ENCODE measurements at regions not wholly inside any gene's neighbourhood (a gene's known extent, or its start where the extent isn't known, plus 50 kb on each side); places are given as distances from the start of the nearest gene placed in this dataset.

- no peak for DNase-seq (ENCODE audit: low read depth)
These were observed 1961.9 kb upstream of the ADGRL3 start for GRCh38 chr4:59238212-59238611.

DNA sequence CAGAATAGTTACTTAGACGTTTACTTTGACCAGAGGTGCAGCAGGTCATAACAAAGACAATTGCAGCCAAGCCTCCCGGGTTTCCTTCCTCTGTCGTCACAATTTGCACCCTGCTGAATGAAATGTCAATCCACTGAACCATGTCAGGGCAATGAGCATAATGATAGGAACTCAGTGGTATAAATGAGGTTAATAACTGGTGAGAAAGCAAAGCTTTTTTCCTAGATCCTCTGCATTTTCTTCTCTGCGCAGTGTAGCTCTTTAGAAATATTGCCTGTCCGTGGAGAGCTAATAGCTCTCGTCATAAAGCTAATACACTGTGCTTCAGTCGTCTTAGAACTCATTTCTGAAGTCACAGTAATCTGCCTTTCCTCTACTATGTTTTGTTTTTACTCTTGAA is 1960.1 kb upstream of the ADGRL3 start:
- DNase-seq (ENCODE audit: low read depth), result no peak

DNA sequence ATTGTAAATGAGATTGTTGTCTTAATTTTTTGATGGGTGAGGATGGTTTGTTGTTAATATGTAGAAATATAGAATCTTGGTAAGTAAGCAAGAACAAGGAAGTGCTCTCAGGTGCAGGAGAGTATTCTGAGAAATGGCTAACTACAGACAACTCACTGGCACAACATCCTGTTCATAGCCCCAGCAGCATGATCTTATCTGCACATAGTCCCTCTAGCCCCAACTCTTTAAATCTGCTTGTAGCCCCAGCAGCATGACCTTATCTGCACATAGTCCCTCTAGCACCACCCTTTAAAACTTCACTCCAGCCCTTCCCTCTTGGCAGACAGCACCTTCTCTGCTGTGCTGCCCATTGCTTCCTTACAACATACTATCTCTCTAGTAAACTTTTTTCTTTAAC is 1957.1 kb upstream of the ADGRL3 start:
- no peak for DNase-seq (ENCODE audit: low read depth)

GRCh38 chr4:59247032-59247431 is 1953.1 kb upstream of the ADGRL3 start:
- DNase-seq (ENCODE audit: low read depth), result no peak

- DNase-seq (ENCODE audit: low read depth), result no peak
These were observed 1951.8 kb upstream of the ADGRL3 start for GRCh38 chr4:59248313-59248712.

- no peak for DNase-seq (ENCODE audit: low read depth)
These were observed 1951.0 kb upstream of the ADGRL3 start for GRCh38 chr4:59249110-59249509.

DNA sequence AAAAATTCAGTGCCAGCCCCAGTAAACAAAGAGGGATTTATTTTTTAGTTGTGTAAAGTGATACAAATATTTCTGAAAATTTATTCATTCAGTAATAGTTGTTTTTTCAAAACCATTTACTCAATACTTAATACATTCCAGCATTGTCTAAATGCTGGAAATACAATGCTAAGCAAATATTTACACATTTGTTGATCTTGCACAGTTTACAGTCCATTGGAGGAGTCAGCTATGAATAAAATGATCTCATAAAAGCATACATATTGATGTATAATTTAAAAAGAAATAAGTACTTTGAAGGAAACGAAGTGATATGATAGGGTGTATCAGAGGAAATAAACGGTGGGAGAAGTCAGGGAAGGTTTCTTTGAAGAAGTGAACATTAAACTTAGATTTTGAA is 1942.1 kb upstream of the ADGRL3 start:
- DNase-seq (ENCODE audit: low read depth), result no peak

DNA sequence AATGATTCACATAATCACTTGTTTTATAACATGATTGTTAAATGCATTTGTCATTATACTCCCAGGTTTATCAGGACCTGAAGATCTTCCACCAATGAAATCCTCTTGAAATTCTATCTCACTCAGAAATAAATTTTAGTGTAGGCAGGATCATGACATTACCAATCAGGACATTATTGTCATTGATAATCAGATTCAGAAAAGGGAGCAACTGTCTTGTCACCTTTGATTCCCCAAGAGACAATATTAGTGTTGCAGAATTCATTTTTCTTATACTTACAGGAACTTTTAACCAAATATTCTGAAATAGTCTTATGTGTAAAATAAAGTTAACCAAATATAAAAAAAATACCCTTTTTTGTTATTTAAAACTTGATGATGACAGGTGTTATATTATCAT is 1892.5 kb upstream of the ADGRL3 start:
- DNase-seq (ENCODE audit: low read depth), result no peak

DNA sequence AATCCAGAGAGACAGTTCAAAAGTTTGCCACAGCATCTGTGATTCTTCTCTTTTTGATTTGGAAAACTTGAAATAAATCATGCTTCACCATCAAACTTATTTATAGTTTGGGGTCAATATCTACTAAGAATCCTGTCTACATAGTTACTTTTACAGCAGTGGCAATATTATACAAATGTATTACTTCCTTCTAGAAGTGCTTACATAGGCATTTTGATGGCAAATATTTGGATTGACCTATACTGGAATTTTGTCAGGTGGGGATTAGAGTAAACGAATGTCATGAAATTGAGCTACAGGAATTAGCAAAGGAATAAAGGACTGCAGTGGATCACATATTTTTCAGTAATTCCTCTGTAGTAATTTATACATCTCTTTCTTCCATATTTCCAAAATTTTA is 1885.5 kb upstream of the ADGRL3 start:
- no peak for DNase-seq (ENCODE audit: low read depth)

- DNase-seq (ENCODE audit: low read depth), result no peak
These were observed 1860.5 kb upstream of the ADGRL3 start for GRCh38 chr4:59339631-59340030.

DNA sequence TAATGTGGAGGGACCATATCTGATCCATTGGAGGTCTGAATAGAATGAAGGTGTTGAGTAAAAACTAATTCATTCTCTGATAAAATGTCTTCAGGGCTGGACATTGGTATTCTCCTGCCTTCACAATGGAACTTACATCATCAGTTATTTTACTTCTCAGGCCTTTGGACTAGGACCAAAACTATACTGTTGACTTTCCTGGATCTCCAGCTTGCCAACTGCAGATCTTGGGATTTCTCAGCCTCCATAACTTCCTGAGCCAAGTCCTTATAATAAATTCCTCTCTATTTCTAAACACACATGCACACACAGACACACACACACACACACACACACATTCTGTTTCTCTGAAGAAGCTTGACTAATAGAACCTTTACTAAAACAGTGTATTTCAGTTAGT is 1858.6 kb upstream of the ADGRL3 start:
- DNase-seq (ENCODE audit: low read depth), result no peak

GRCh38 chr4:59348949-59349348 is 1851.2 kb upstream of the ADGRL3 start:
- no peak for DNase-seq (ENCODE audit: low read depth)

- no peak for DNase-seq (ENCODE audit: low read depth)
These were observed 1830.9 kb upstream of the ADGRL3 start for GRCh38 chr4:59369229-59369628.

GRCh38 chr4:59374416-59374815 is 1825.7 kb upstream of the ADGRL3 start:
- no peak for DNase-seq (ENCODE audit: low read depth)

DNA sequence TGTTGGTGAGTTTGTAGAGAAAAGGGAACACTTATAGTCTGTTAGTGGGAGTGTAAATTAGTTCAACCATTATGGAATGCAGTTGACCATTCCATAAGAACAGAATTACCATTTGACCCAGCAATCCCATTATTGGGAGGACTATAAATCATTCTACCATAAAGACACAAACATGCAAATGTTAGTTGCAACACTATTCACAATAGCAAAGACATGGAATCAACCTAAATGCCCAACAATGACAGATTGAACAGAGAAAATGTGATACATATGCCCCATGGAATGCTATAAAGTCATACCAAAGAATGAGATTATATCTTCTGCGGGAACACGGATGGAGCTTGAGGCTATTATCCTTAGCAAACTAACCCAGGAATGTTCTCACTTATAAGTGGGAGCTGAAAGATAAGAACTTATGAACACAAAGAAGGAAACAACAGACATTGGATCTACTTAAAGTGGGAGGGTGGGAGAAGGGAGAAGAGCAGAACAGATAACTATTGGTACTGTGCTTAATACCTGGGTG is 1819.2 kb upstream of the ADGRL3 start:
- no peak for DNase-seq (ENCODE audit: low read depth)

DNA sequence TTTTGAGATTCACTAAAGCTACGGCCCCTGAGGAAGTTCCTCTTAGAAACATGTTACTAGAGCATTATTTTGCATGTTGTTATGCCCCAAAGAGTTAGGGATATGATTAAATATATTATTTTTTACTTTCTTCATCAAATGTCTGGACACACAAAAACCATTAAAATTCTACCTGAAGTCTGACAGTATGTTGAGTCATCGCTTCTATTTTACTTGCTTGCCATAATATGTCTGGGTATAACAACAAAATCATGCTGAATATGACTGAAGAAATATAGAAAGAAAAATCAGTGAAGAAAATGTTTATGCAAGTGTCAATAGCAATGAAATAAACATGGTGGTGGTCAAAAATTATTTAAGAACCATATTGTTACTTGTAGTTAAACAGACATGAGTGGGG is 1818.5 kb upstream of the ADGRL3 start:
- DNase-seq (ENCODE audit: low read depth), result no peak

GRCh38 chr4:59387759-59388758 is 1812.1 kb upstream of the ADGRL3 start:
- no peak for DNase-seq (ENCODE audit: low read depth)

GRCh38 chr4:59393780-59394179 is 1806.3 kb upstream of the ADGRL3 start:
- DNase-seq (ENCODE audit: low read depth), result no peak

GRCh38 chr4:59400334-59400733 is 1799.8 kb upstream of the ADGRL3 start:
- DNase-seq (ENCODE audit: low read depth), result no peak

DNA sequence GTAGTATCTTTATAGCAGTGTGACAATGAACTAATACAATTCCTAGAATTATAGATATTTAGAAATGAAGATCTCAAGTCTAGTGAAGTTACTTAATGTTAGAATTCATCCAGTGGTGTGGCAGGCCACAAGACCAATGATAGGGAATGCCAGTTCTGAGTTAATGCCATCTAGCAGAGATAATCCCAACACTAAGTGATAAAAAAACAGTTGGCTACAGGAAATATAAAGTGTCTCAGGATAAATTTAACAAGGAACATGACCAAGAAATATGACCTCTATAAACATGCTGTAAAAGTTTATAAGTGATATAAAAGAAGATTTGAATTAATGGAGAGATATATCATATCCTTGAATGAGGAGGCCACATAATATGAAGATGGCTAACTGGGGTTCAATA is 1790.5 kb upstream of the ADGRL3 start:
- no peak for DNase-seq (ENCODE audit: low read depth)

- no peak for DNase-seq (ENCODE audit: low read depth)
These were observed 1787.4 kb upstream of the ADGRL3 start for GRCh38 chr4:59412739-59413138.

GRCh38 chr4:59455751-59456150 is 1744.4 kb upstream of the ADGRL3 start:
- no peak for DNase-seq (ENCODE audit: low read depth)

DNA sequence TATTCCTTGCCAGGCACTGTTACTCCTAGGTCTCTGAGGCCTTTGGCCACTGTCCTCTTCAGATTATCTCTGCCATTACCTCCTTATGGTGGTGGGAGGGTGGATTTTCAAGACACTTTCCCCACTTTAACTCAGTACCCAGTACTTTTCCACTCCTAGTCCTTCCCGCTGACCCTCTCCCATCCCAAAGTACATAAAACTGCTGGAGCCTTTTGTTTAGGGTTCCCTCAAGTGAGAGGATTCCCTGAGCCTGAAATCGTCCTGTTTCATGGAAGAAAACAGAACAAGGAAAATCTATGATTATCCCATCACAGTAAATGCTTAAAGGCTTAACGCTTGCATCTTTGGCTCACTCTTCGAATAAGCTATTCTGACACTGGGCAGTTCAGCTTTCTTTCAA is 1742.5 kb upstream of the ADGRL3 start:
- no peak for DNase-seq (ENCODE audit: low read depth)

- DNase-seq (ENCODE audit: low read depth), result no peak
These were observed 1715.2 kb upstream of the ADGRL3 start for GRCh38 chr4:59484944-59485343.
